GM19043 (cell line): ENCODE measurements at regions not wholly inside any gene's neighbourhood (a gene's known extent, or its start where the extent isn't known, plus 50 kb on each side); places are given as distances from the start of the nearest gene placed in this dataset.

Experiments used
- ATAC-seq: cut with Tn5 transposase; IDR thresholded peaks from one replicate; pipeline ENCODE4 v1.9.1; 2021; ENCODE audit warnings: low read depth; ENCODE audit not compliant: unreplicated experiment

- ATAC-seq = no peak
Observed at GRCh38 chr4:106473515-106473914, 104.9 kb upstream of the GIMD1 start.

DNA sequence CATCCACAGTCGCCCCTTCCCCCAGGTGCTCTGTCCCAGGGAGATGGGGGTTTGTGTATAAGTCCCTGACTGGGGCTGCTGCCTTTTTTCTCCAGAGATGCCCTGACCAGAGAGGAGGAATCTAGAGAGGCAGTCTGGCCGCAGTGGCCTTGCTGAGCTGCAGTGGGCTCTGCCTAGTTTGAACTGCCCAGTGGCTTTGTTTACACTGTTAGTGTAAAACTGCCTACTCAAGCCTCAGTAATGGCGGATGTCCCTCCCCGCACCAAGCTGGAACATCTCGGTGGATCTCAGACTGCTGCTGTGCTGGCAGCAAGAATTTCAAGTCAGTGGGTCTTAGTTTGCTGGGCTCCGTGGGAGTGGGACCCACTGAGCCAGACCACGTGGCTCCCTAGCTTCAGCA is 102.6 kb upstream of the GIMD1 start:
- ATAC-seq = no peak

- no peak for ATAC-seq
Observed at GRCh38 chr4:106463622-106464021, 95.0 kb upstream of the GIMD1 start.

DNA sequence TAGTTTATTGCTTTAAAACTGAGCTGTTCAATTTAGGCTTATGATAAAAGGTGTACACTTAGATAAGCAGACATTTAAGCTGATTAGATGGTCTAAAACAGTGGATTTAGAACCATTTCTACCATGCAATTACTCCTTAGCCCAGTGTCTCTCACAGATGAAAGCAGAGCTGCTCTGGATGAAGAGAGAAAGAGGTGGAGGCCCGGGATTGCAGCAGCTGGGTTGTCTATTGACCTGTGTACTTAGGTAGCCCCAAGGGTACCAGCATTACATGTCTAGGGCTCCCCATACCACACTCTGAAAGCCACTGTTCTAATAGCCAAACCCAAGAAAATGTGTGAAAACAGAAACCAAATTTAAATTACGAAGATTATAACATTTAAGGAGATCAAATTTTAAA is 86.0 kb upstream of the GIMD1 start:
- no peak for ATAC-seq

GRCh38 chr4:106454021-106454420 is 85.4 kb upstream of the GIMD1 start:
- no peak for ATAC-seq

GRCh38 chr4:106451091-106451490 is 82.5 kb upstream of the GIMD1 start:
- no peak for ATAC-seq

- no peak for ATAC-seq
Observed at GRCh38 chr4:106450249-106450648, 81.7 kb upstream of the GIMD1 start.

DNA sequence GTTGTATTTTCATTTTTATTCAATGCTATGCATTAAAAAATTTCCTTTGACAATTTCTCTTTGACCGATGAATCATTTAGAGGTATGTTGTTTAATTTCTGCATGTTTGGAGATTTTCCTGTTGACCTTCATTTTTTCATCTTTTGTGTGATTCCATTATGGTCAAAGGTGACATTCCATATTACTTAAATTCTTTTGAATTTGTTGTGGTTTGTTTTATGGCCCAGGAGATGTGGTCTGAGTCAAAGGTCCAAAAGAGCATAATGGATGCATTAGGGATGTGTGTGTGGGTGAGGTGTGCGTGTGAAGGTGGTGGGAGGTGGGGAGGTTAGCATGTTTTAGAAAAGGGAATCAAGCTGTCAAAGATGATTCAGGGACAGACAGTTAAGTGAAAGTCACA is 76.0 kb upstream of the GIMD1 start:
- ATAC-seq = no peak

- ATAC-seq = no peak
Observed at GRCh38 chr4:106430797-106431196, 62.2 kb upstream of the GIMD1 start.

DNA sequence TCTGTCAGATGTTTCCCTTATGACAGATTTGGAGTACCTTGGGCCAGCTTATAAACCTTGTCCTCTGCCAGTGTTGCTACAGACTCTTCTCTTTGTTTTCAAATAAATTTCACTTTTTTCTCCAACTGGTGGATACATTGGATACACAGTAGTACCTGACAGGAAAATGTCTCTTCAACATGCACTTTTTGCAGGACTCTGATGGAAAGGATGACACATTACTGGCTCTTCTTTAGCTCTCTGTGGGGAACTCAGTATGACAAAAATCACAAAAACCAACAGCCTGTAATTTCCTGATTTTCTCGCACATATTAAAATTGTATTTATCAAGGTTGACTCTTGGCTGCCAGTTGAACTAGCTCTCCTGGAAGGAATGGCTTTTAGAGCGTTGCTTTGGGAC is 61.3 kb upstream of the GIMD1 start:
- no peak for ATAC-seq

- no peak for ATAC-seq
Observed at GRCh38 chr4:106426069-106426468, 57.5 kb upstream of the GIMD1 start.

- no peak for ATAC-seq
Observed at GRCh38 chr4:106425576-106425975, 57.0 kb upstream of the GIMD1 start.

GRCh38 chr4:106424426-106424825 is 55.8 kb upstream of the GIMD1 start:
- ATAC-seq = no peak

DNA sequence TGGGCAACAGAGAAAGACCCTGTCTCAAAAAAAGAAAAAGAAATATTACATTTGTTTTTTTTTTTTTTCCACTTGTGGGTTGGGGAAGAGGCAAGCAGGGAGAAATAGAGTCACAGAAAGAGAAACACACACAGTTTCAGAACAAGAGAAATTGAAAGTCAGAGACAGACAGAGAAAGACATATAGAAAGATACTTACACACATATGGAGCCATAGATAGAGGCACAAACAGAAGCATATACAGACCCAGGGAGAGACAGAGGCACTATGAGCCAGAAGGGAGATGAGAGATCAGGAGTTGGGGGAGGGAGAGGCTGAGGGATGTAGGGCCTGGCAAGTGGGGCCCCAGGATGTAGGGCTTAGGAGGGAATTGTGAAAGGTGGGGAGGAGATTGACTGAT is 55.2 kb upstream of the GIMD1 start:
- no peak for ATAC-seq

DNA sequence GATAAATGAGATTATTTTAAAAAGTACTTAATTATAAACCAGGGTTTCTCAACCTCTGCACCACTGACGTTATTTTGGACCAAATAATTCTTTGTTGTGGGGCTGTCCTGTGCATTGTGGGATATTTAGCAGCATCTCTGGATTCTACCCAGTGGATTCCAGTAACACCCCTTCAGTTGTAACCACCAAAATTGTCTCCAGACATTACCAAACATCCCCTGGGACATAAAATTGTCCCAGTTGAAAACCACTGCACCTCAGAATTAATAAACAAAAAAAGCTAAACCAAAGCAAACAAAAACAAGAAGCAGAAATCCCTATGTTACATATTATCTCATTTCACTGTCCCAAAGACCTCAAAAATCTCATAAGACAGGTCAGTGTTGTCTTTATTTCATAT is 54.2 kb upstream of the GIMD1 start:
- ATAC-seq = no peak

DNA sequence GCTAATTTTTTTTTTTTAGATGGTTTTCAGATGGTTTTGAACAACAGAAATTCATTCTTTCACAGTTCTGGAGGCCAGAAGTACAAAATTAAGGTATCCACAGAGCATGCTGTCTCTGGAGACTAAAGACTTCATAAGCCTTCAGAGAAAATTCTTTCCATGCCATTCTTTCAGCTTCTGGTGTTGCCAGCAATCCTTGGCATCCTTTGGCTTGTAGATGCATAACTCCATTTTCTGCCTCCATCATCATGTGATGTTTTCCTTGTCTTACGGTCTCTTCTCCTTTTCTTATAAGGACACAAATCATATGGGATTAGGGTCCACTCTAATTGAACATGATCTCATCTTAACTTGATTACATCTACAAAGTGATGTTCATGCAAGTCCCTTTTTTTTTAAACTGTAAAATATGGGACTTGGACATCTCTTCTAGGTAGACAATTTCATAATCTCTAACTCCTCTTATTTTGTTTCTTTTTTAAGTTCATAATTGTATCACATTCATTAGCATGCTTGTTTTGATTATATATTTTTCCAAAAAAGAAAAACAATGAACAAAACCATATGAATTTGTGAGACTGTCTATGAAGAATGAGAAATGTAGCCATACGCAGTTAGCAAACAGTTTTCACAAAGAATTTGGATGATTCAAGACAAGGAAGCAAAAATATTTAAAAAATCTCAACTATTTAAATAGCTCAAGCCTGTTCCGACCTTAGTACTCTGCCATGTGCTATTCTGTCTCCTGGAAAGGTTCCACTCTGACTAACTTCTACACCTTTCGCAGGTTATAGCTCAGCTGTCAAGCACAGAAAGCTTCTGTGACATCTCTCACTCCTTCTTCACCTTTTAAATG is 53.1 kb upstream of the GIMD1 start:
- no peak for ATAC-seq

GRCh38 chr4:106418444-106418843 is 49.9 kb upstream of the GIMD1 start:
- no peak for ATAC-seq
